ENCODE measurements at regions not wholly inside any gene's neighbourhood (a gene's known extent, or its start where the extent isn't known, plus 50 kb on each side); places are given as distances from the start of the nearest gene placed in this dataset.

- DNase-seq (ENCODE audit: extremely low read depth, insufficient read length), result no peak
- Histone ChIP-seq H3K4me3 (replicated peaks; ENCODE audit: low read depth, low read length) (no peak overlapping the region), H3K27me3 (replicated peaks; ENCODE audit: control insufficient read depth, insufficient read depth, low read length) (no peaks in the 10 kb centered on the region; the same call in 1 of the 2 replicates), H3K36me3 (ENCODE audit: control insufficient read depth, insufficient read depth, low read length) (no peaks in the 10 kb centered on the region)
- no peak for TF ChIP-seq CTCF (IDR thresholded peaks at IDR 0.05; ENCODE audit: insufficient read depth, low read length, poor library complexity, severe bottlenecking)
Observed at GRCh38 chr20:41769592-41770018, 151.4 kb upstream of the CHD6 start.

- Histone ChIP-seq H3K4me3 (replicated peaks; ENCODE audit: low read depth, low read length) (no peak overlapping the region), H3K36me3 (ENCODE audit: control insufficient read depth, insufficient read depth, low read length) (no peaks in the 10 kb centered on the region), H3K27me3 (replicated peaks; ENCODE audit: control insufficient read depth, insufficient read depth, low read length) (no peaks in the 10 kb centered on the region; the same call in 1 of the 2 replicates)
- TF ChIP-seq CTCF (IDR thresholded peaks at IDR 0.05; ENCODE audit: insufficient read depth, low read length, poor library complexity, severe bottlenecking), result no peak
- no peak for DNase-seq (ENCODE audit: extremely low read depth, insufficient read length)
Observed at GRCh38 chr20:41750137-41750536, 132.0 kb upstream of the CHD6 start.

- no peak for DNase-seq (ENCODE audit: extremely low read depth, insufficient read length)
- TF ChIP-seq CTCF (IDR thresholded peaks at IDR 0.05; ENCODE audit: insufficient read depth, low read length, poor library complexity, severe bottlenecking), result no peak
Observed at GRCh38 chr20:41748756-41749582, 130.8 kb upstream of the CHD6 start.

GRCh38 chr20:41748051-41748450 is 129.9 kb upstream of the CHD6 start:
- no peak overlapping the region for H3K4me3 ChIP-seq (replicated peaks; ENCODE audit: low read depth, low read length)
- no peaks in the 10 kb centered on the region for H3K36me3 ChIP-seq (ENCODE audit: control insufficient read depth, insufficient read depth, low read length)
- no peak for TF ChIP-seq CTCF (IDR thresholded peaks at IDR 0.05; ENCODE audit: insufficient read depth, low read length, poor library complexity, severe bottlenecking)
- no peak for DNase-seq (ENCODE audit: extremely low read depth, insufficient read length)
- no peaks in the 10 kb centered on the region; the same call in 1 of the 2 replicates for H3K27me3 ChIP-seq (replicated peaks; ENCODE audit: control insufficient read depth, insufficient read depth, low read length)

More at GRCh38 chr20:41748756-41749582, 130.8 kb upstream of the CHD6 start:
- H3K36me3 ChIP-seq (ENCODE audit: control insufficient read depth, insufficient read depth, low read length), result no peaks in the 10 kb centered on the region
- no peaks in the 10 kb centered on the region; the same call in 1 of the 2 replicates for H3K27me3 ChIP-seq (replicated peaks; ENCODE audit: control insufficient read depth, insufficient read depth, low read length)
- H3K4me3 ChIP-seq (replicated peaks; ENCODE audit: low read depth, low read length), result no peak overlapping the region

- TF ChIP-seq CTCF (IDR thresholded peaks at IDR 0.05; ENCODE audit: insufficient read depth, low read length, poor library complexity, severe bottlenecking), result no peak
- no peaks in the 10 kb centered on the region for H3K36me3 ChIP-seq (ENCODE audit: control insufficient read depth, insufficient read depth, low read length)
Observed at GRCh38 chr20:41747226-41747625, 129.0 kb upstream of the CHD6 start.

More at GRCh38 chr20:41747226-41747625, 129.0 kb upstream of the CHD6 start:
- DNase-seq (ENCODE audit: extremely low read depth, insufficient read length), result no peak
- no peaks in the 10 kb centered on the region; the same call in 1 of the 2 replicates for H3K27me3 ChIP-seq (replicated peaks; ENCODE audit: control insufficient read depth, insufficient read depth, low read length)
- no peak overlapping the region for H3K4me3 ChIP-seq (replicated peaks; ENCODE audit: low read depth, low read length)
